ENCODE measurements at regions not wholly inside any gene's neighbourhood (a gene's known extent, or its start where the extent isn't known, plus 50 kb on each side); places are given as distances from the start of the nearest gene placed in this dataset.

DNA sequence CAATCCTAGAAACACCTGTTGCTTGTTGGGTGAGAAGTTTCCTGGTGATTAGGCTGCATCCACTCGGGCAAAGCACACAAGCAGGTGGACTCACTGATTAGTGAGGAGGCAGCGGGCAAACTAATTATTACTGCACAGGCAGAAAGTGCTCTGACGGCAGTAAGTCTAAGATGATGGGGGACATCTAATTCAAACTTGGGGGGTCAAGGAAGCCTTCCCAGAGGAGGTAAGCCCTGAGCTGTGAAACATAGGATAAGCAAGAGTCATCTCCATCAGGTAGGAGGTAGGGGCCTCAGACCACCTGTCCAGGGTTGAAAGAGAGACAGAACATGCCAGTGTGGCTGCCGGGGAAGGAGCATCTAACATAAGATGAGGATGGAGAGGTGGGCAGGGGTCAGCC is 1578.4 kb upstream of the TMEM132C start:
- H3K9ac ChIP-seq, result no peak overlapping the region
- Mint-ChIP-seq H3K9me3 (peaks cover 9% of the 10 kb centered on the region), H3K27me3 (ENCODE audit: insufficient read depth, low read depth) (peaks cover 3% of the 10 kb centered on the region), H3K27ac (no peak overlapping the region), H3K4me3 (no peak overlapping the region), H3K36me3 (no peaks in the 10 kb centered on the region), H3K4me1 (no peaks in the 10 kb centered on the region)
- no peak for TF ChIP-seq EZH2phosphoT487 (IDR thresholded peaks at IDR 0.05)
- TF ChIP-seq, protein P1, sequence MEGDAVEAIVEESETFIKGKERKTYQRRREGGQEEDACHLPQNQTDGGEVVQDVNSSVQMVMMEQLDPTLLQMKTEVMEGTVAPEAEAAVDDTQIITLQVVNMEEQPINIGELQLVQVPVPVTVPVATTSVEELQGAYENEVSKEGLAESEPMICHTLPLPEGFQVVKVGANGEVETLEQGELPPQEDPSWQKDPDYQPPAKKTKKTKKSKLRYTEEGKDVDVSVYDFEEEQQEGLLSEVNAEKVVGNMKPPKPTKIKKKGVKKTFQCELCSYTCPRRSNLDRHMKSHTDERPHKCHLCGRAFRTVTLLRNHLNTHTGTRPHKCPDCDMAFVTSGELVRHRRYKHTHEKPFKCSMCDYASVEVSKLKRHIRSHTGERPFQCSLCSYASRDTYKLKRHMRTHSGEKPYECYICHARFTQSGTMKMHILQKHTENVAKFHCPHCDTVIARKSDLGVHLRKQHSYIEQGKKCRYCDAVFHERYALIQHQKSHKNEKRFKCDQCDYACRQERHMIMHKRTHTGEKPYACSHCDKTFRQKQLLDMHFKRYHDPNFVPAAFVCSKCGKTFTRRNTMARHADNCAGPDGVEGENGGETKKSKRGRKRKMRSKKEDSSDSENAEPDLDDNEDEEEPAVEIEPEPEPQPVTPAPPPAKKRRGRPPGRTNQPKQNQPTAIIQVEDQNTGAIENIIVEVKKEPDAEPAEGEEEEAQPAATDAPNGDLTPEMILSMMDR (IDR thresholded peaks at IDR 0.05), result no peak
- TF ChIP-seq EZH2 (IDR thresholded peaks at IDR 0.05), result no peak
- H3K79me2 ChIP-seq (ENCODE audit: low read depth), result no peaks in the 10 kb centered on the region
- DNase-seq (ENCODE audit: low spot score), result no peak
- H3K27ac ChIP-seq, result no peak overlapping the region
- no peak overlapping the region for H2AFZ ChIP-seq (replicated peaks)
- H3K4me3 ChIP-seq, result no peak overlapping the region
- H3K4me2 ChIP-seq, result no peak overlapping the region
- H4K20me1 ChIP-seq (ENCODE audit: low read depth), result no peaks in the 10 kb centered on the region
- H3F3A ChIP-seq (ENCODE audit: low read depth), result no peaks in the 10 kb centered on the region
- no peaks in the 10 kb centered on the region for H3K4me1 ChIP-seq
- no peaks in the 10 kb centered on the region for H3K36me3 ChIP-seq
- H3K9me3 ChIP-seq (ENCODE audit: low read depth), result no peaks in the 10 kb centered on the region
- H3K27me3 ChIP-seq, result no peaks in the 10 kb centered on the region

GRCh38 chr12:126700096-126700495 is 1566.9 kb upstream of the TMEM132C start:
- H3K4me2 ChIP-seq, result no peak overlapping the region
- H2AFZ ChIP-seq (replicated peaks), result no peak overlapping the region
- Mint-ChIP-seq H3K9me3 (no peaks in the 10 kb centered on the region), H3K4me3 (no peak overlapping the region), H3K4me1 (no peaks in the 10 kb centered on the region), H3K27me3 (ENCODE audit: insufficient read depth, low read depth) (no peaks in the 10 kb centered on the region), H3K36me3 (no peaks in the 10 kb centered on the region), H3K27ac (no peak overlapping the region)
- no peaks in the 10 kb centered on the region for H4K20me1 ChIP-seq (ENCODE audit: low read depth)
- H3F3A ChIP-seq (ENCODE audit: low read depth), result no peaks in the 10 kb centered on the region
- DNase-seq (ENCODE audit: low spot score), result no peak
- TF ChIP-seq EZH2phosphoT487 (IDR thresholded peaks at IDR 0.05) (no peak), EZH2 (IDR thresholded peaks at IDR 0.05) (no peak)
- TF ChIP-seq, protein P1 (IDR thresholded peaks at IDR 0.05), result no peak
- no peak overlapping the region for H3K9ac ChIP-seq
- H3K4me1 ChIP-seq, result no peaks in the 10 kb centered on the region
- H3K27me3 ChIP-seq, result no peaks in the 10 kb centered on the region
- no peak overlapping the region for H3K4me3 ChIP-seq
- no peaks in the 10 kb centered on the region for H3K79me2 ChIP-seq (ENCODE audit: low read depth)
- H3K27ac ChIP-seq, result no peak overlapping the region
- no peaks in the 10 kb centered on the region for H3K9me3 ChIP-seq (ENCODE audit: low read depth)
- no peaks in the 10 kb centered on the region for H3K36me3 ChIP-seq

GRCh38 chr12:126704609-126705008 is 1562.4 kb upstream of the TMEM132C start:
- TF ChIP-seq, protein P1 (IDR thresholded peaks at IDR 0.05), result peak; percentile 53
- TF ChIP-seq EZH2phosphoT487 (IDR thresholded peaks at IDR 0.05), result no peak
- Histone ChIP-seq H3K4me1 (no peaks in the 10 kb centered on the region), H3K27me3 (no peaks in the 10 kb centered on the region), H4K20me1 (ENCODE audit: low read depth) (no peaks in the 10 kb centered on the region), H3K27ac (no peak overlapping the region), H2AFZ (replicated peaks) (no peak overlapping the region), H3K4me3 (no peak overlapping the region), H3K79me2 (ENCODE audit: low read depth) (no peaks in the 10 kb centered on the region), H3F3A (ENCODE audit: low read depth) (no peaks in the 10 kb centered on the region), H3K36me3 (no peaks in the 10 kb centered on the region), H3K4me2 (no peak overlapping the region), H3K9ac (no peak overlapping the region), H3K9me3 (ENCODE audit: low read depth) (no peaks in the 10 kb centered on the region)
- H3K4me1 Mint-ChIP-seq, result no peaks in the 10 kb centered on the region
- DNase-seq (ENCODE audit: low spot score), result no peak
- no peaks in the 10 kb centered on the region for H3K36me3 Mint-ChIP-seq
- H3K9me3 Mint-ChIP-seq, result no peaks in the 10 kb centered on the region
- no peak overlapping the region for H3K27ac Mint-ChIP-seq
- H3K4me3 Mint-ChIP-seq, result no peak overlapping the region
- H3K27me3 Mint-ChIP-seq (ENCODE audit: insufficient read depth, low read depth), result no peaks in the 10 kb centered on the region

DNA sequence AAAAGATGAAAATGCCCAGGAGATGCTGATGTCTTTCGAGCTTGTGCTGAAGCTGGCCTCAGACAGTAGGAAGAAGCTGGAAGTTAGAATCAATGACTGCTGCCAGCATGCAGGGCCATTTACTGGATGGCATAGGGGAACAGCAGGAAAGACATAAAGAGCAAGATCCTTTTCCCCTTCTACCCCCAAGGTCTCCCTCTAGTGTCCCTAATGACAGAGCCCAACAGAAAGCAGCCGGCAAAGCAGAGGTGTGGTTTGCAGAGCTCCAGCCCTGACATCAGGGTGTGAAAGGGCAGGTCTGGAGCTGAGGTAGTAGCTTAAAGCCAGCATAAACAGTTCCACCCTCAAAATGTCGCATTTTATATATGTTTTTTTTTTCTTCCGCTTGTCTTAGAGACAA is 1560.7 kb upstream of the TMEM132C start:
- TF ChIP-seq, protein P1 (IDR thresholded peaks at IDR 0.05), result peak; percentile 30
- TF ChIP-seq EZH2phosphoT487 (IDR thresholded peaks at IDR 0.05), result no peak
- Histone ChIP-seq H2AFZ (replicated peaks) (peak overlapping the region; percentile 17), H3K4me1 (no peaks in the 10 kb centered on the region), H3K27ac (no peak overlapping the region), H3K9ac (no peak overlapping the region), H3K36me3 (no peaks in the 10 kb centered on the region), H3K4me3 (no peak overlapping the region), H3K79me2 (ENCODE audit: low read depth) (no peaks in the 10 kb centered on the region), H3K4me2 (no peak overlapping the region), H3F3A (ENCODE audit: low read depth) (no peaks in the 10 kb centered on the region), H3K9me3 (ENCODE audit: low read depth) (no peaks in the 10 kb centered on the region), H3K27me3 (no peaks in the 10 kb centered on the region), H4K20me1 (ENCODE audit: low read depth) (no peaks in the 10 kb centered on the region)
- peak; percentile 28 for DNase-seq (ENCODE audit: low spot score)
- Mint-ChIP-seq H3K4me1 (no peaks in the 10 kb centered on the region), H3K27ac (no peak overlapping the region), H3K9me3 (no peaks in the 10 kb centered on the region), H3K4me3 (no peak overlapping the region), H3K27me3 (ENCODE audit: insufficient read depth, low read depth) (no peaks in the 10 kb centered on the region), H3K36me3 (no peaks in the 10 kb centered on the region)
